ENCODE measurements at regions not wholly inside any gene's neighbourhood (a gene's known extent, or its start where the extent isn't known, plus 50 kb on each side); places are given as distances from the start of the nearest gene placed in this dataset.

GRCh38 chr5:74206579-74207550 is 433.7 kb downstream of the ENC1 start:
- DNase-seq = no peak

GRCh38 chr5:74205767-74206578 is 434.6 kb downstream of the ENC1 start:
- DNase-seq = no peak

- DNase-seq = peak; percentile 7
Observed at GRCh38 chr5:74201334-74202081, 439.0 kb downstream of the ENC1 start.

- DNase-seq = no peak
Observed at GRCh38 chr5:74200560-74200959, 440.0 kb downstream of the ENC1 start.

GRCh38 chr5:74199436-74200210 is 440.9 kb downstream of the ENC1 start:
- no peak for DNase-seq

- no peak for DNase-seq
Observed at GRCh38 chr5:74199005-74199404, 441.5 kb downstream of the ENC1 start.

GRCh38 chr5:74198156-74198555 is 442.4 kb downstream of the ENC1 start:
- DNase-seq = no peak

- no peak for DNase-seq
Observed at GRCh38 chr5:74196233-74196632, 444.3 kb downstream of the ENC1 start.

- DNase-seq = no peak
Observed at GRCh38 chr5:74194196-74194595, 446.3 kb downstream of the ENC1 start.

- no peak for DNase-seq
Observed at GRCh38 chr5:74192606-74193299, 447.8 kb downstream of the ENC1 start.

- DNase-seq = no peak
Observed at GRCh38 chr5:74188351-74189105, 452.0 kb downstream of the ENC1 start.

GRCh38 chr5:74187757-74188156 is 452.8 kb downstream of the ENC1 start:
- no peak for DNase-seq

- DNase-seq = no peak
Observed at GRCh38 chr5:74186356-74187315, 453.9 kb downstream of the ENC1 start.

- DNase-seq = no peak
Observed at GRCh38 chr5:74185599-74185998, 454.9 kb downstream of the ENC1 start.

GRCh38 chr5:74184649-74185048 is 455.9 kb downstream of the ENC1 start:
- DNase-seq = no peak

GRCh38 chr5:74183041-74183440 is 457.5 kb downstream of the ENC1 start:
- no peak for DNase-seq

GRCh38 chr5:74182603-74183002 is 457.9 kb downstream of the ENC1 start:
- no peak for DNase-seq

GRCh38 chr5:74179701-74180100 is 460.8 kb downstream of the ENC1 start:
- no peak for DNase-seq

GRCh38 chr5:74179179-74179578 is 461.3 kb downstream of the ENC1 start:
- DNase-seq = no peak

- no peak for DNase-seq
Observed at GRCh38 chr5:74177961-74178360, 462.6 kb downstream of the ENC1 start.
